IPS-18c (cell line): ENCODE measurements at regions not wholly inside any gene's neighbourhood (a gene's known extent, or its start where the extent isn't known, plus 50 kb on each side); places are given as distances from the start of the nearest gene placed in this dataset.

Source experiments
- H3K4me3 ChIP-seq: 2 replicates; pipeline ENCODE4 v1.7.0; 2013; ENCODE audit warnings: low read depth, mild to moderate bottlenecking, low read length, moderate library complexity; ENCODE audit not compliant: insufficient read depth
- H3K9me3 ChIP-seq: one replicate; pipeline ENCODE4 v1.6.1; 2013; ENCODE audit warnings: mild to moderate bottlenecking, low read length, moderate library complexity; ENCODE audit not compliant: control insufficient read depth, insufficient read depth

DNA sequence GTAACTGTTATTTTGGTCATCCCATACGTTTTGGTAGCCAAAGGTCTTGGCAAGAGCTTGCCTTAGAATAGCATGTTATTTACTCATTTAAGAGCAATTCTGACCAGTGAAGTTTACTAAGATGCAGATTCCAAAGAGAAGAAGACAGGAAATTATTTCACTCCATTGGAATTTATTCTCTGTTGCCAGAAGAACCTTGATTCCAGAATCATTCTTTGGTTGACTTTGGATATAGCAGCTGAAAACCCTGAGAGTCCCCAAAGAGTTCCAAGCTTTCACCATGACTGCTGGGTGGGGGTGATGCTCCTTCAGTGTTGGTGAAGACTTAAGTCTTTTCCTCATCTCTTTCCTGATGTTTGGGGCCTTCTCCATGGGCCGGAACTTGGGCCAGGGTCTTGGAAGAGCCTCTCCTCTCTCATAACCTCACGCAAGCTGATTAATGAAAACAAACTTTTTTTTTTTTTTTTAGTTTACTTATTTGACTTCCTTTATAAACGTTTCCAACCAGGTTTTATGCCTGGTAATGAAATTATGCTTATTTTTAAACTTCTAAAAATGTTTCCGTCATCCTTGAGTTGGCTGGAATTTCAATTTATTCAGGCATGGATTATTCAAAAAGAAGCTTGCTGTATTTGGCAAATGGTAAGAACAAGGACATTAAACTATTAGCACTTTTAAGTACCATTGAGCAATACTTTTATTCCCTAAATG lies 192.0 kb downstream of the MTX2 start:
- Histone ChIP-seq H3K4me3 (no peak overlapping the region), H3K9me3 (no peaks in the 10 kb centered on the region)

DNA sequence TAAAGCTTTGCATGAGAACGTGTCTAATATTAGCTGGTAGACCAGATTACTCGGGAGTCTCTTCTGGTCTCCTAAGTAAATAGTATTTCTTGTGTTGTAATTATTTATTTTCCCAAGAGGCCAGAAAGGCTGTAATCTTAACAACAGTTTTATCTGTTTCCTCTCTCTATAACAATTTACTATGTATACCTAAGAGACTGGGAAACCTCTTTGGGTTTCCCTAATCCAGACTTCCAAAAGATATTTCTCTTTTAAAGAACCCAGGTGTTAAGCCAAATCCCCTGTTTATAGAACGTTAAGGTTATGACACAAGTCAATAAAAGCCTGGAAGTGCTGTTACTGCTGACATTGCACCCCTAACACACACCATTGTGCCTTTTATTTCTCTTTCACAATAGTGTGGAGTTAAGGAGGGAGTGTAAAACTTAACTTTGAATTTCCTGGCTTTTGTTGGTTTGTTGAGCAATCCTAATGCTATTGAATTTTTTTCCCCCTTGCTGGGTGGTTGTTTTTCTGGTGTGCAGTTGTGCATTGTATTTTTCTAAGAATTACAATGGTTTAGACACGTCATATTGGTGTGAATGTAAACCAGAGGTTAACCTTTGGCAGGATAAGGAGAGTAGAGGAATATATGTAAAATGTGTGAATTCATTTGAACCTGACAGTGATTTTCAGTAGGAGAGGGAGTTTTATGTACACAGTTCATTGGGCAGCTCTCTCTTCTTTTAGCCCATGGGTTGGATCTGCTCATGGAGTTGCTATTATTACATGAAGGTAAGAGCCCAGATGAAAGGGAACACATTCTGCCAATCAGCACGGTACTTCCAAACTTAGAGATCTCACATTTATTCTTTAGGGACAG lies 192.8 kb downstream of the MTX2 start:
- Histone ChIP-seq H3K9me3 (no peaks in the 10 kb centered on the region), H3K4me3 (no peak overlapping the region)

DNA sequence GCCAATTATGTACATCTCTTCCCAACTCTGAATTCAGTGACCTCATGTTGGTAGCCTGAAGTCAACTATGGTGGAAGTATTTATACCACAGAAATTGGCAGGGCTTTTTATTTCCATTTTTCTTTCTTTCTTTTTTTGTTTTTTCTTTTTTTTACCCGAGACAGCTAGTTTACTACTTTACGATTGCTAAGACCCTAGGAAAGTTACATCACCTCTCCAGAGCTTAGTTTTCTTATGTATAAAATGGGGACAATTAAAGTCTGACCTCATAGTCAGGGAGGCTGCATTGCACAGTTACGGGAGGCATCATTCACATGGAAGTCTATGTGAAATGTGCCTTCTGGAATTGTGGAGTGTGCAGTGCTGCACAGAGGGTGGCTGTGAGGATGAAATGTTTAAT lies 194.3 kb downstream of the MTX2 start:
- Histone ChIP-seq H3K9me3 (no peaks in the 10 kb centered on the region), H3K4me3 (no peak overlapping the region)

DNA sequence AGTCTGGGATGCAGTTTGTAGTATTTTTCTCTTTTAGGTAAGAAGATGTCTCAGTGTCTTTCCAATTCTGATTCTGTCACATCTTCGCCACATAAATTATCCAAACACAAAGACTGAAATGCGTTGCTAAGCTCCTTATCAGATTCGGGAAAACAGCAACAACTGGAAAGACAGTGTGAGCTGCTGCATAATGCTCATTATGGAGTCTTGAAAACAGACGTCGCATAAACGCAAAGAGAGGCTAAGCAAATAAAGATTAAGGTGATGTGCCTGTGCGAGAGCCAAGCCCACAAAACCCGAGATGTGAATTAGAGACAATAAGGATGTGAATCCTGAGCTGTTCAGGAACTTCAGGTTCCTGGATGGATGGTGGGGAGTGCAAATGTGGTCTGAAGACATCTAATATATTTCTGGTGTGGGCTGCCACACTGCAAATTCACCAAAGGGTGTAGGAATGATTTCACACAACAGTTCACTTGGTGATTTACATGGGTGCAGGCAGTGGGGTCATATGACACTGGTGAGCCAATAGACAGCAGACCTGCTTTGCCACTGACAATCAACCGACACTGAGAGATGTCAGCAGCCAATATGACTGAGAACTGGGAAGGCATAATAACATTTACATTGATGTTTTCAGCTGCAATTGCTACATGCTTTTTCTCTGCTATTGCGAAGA lies 195.8 kb downstream of the MTX2 start:
- no peak overlapping the region for H3K4me3 ChIP-seq
- H3K9me3 ChIP-seq: no peaks in the 10 kb centered on the region

DNA sequence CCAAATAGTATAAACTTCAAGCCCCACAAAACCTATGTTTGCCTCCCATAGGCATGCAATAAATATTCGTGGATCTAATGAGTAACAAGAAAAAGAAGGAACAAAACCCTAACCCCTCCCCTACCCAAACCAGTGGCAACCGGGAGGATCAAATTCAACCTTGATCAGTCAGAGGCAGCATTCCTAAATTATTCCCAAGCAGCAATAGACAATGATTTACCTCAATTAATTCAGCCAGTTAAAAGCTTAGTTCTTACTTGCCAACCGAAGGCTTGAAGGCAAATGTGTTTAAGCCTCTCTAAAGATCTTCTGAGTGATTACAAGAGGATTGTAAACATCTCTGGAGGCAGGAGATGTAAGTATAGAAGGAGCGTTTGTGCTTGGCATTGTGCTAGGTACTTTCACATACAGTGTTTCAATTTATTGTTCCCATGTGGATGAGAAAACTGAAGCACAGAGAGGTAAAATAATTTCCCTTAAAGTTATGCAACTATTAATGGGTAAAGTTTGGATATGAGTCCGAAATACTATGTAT lies 197.7 kb downstream of the MTX2 start:
- H3K4me3 ChIP-seq: no peak overlapping the region
- H3K9me3 ChIP-seq: no peaks in the 10 kb centered on the region

DNA sequence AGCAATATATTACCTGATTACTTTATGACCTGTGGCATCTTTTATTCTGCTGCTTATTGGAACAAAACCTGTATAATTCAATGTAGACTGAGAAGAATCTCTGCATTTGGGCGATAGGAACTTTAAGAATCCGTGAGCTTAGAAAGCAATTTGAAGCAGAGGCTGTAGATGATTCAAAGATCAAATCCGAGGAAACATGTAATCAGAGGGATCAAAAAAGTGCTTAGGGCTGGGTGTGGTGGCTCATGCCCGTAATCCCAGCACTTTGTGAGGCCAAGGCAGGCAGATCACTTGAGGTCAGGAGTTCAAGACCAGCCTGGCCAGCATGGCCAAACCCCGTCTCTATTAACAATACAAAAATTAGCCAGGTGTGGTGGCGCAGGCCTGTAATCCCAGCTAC lies 198.4 kb downstream of the MTX2 start:
- no peaks in the 10 kb centered on the region for H3K9me3 ChIP-seq
- H3K4me3 ChIP-seq: no peak overlapping the region

DNA sequence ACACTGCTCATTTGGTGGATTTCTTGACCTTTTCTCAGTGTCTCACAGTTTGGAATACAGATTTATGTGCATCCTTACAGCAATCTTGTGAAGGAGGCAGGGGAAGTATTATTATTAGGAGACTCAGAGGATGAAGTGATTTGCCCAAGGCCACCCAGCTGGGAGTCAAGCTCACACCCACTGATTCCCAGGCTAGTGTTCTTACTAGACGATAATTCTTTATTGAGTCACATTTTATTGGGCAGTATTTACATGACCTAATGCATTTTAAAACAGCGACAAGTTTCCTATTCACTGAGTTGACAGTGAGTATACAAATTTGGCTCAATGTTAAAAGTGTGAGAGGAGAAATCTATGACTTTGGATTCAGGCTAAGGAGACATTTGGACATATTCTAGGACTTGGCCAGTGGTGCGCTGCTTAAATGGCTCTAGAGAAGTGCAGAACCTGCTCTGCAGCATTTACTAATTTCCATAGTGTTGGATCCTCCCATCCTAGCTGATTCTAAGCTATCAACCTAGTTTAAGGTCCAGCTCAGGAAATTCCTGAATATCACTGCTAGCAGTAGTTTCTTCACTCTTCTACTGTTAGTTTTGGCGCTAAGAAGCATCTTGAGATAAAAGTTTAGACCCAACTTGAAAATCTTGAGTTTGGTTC lies 199.3 kb downstream of the MTX2 start:
- H3K9me3 ChIP-seq: no peaks in the 10 kb centered on the region
- H3K4me3 ChIP-seq: no peak overlapping the region

DNA sequence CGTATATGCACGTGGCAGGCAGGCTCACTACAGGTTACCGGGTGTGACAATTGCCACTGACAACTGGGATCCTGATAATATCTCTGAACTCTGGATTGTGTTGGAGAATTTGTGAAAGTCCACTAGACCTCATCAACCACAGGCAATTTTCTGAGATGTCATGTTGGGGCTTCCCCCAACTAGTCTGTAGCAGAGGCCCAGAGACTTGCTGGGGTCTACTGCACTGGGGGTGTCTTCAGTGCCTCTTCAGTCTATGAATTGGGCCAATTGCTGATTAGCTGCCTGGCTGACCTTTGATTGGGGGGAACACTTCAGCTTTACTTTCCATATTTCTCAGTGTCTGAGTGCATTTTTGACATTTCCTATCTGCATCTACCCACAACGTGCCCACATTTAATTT lies 201.5 kb downstream of the MTX2 start:
- no peak overlapping the region for H3K4me3 ChIP-seq

DNA sequence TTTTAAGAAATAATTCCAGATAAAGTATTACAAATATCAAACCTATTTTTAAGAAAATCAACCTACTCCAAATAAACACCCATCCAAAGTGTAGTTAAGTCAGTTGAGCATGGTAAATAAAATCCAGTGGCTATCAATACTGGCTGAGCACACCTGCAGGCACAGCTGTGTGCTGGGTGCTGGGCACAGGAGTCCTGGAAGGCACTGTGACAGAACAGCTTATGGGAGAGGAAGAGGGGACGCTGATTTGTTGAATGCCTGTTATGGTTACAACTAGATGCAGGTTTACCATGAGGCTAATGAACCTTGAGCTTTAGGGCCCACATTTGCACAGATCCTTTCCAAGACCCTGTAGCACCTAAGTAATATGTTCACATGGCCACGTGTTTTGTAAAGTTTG lies 202.7 kb downstream of the MTX2 start:
- no peak overlapping the region for H3K4me3 ChIP-seq
- H3K9me3 ChIP-seq: no peaks in the 10 kb centered on the region

More for the DNA sequence above, 201.5 kb downstream of the MTX2 start:
- no peaks in the 10 kb centered on the region for H3K9me3 ChIP-seq

DNA sequence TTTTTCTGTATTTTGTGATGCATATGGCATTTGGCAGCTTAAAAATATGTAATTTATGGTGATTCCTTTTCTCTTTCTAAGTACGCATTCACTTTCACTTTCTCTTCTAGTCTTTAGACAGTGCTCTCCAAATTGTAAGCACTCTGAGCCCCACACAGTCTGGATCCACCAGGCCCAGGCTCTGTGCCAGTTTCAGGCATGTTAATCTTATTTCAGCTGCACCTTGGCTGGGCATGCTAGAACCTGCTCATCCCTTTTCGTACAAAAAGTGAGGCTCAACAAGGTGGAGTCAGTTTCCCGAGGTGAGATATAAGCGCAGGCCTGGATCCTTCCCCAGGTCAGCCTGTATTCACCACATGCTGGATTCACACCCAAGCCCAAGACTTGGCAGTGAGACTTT lies 203.9 kb downstream of the MTX2 start:
- H3K9me3 ChIP-seq: no peaks in the 10 kb centered on the region
- no peak overlapping the region for H3K4me3 ChIP-seq

DNA sequence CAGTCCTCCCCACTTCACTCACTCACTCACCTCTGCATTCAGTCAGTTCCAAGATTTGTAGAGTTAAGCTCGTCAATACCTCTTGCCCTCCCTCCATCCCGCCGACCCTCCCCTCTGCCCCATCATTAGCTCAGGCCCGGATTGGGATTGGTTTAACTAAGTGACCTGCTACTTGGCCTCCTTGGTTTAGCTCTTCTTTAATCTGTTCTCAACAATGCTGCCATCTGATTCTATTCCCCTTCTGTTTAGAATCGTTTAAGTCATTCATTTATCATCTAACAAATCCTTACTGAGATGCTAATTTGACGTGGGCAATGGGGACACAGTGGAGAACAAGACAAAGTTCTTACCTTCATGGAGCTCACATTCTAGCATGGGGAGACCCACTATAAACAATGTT lies 204.6 kb downstream of the MTX2 start:
- Histone ChIP-seq H3K9me3 (no peaks in the 10 kb centered on the region), H3K4me3 (no peak overlapping the region)

DNA sequence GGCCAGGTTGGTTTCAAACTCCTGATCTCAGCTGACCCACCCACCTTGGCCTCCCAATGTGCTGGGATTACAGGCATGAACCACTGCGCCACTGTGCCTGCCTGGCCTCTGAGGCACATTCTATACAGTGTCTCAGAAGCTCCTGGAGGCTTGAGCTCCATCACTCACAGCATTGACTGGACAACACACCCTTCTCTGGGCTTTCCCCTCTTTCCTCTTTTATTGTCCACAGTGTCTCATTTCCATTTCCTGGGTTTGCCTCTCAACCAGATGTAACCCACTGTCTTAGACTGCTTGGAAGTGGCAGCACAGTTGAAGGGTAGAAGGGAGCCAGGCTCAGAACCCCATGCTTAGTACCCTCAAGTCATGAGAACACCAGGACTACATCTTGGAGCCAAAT lies 208.1 kb downstream of the MTX2 start:
- H3K4me3 ChIP-seq: no peak overlapping the region
- no peaks in the 10 kb centered on the region for H3K9me3 ChIP-seq

DNA sequence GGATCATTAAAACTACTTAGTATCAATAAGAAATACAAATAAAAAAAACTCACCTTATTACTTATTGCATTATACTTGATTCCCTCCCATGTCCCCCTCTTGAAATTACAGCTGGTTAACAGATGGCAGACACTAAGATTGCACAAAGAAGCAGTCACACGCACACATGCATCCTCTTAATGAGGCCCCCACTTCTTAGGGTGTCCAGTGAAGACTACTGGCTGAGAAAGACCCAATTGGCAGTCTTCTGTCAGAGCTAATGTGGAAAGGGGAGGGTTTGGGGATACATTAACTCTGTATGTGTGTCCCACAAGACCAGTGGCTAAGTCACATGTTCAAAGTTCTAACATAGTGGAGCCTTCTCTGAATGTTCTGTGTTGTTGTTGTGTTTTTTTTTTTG lies 210.7 kb downstream of the MTX2 start:
- Histone ChIP-seq H3K9me3 (no peaks in the 10 kb centered on the region), H3K4me3 (no peak overlapping the region)

DNA sequence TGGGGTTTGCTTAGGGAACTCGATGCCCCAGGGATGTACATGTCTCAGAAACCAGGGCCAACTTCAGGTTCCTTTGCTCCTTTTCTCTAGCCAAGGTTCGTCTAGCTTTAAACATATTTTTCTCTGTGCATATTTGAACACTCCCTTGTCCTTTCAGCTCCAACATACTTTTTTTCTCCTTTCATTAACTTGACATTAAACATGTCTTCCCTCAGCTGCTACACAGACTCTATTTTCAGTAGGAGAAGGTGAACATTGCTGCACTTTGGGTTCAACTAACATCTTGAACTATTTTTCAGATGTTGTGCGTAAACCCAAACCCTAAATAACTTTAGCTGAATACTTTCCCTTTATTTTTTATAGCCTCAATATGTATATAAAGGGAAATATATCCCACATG lies 212.9 kb downstream of the MTX2 start:
- Histone ChIP-seq H3K4me3 (no peak overlapping the region), H3K9me3 (no peaks in the 10 kb centered on the region)

DNA sequence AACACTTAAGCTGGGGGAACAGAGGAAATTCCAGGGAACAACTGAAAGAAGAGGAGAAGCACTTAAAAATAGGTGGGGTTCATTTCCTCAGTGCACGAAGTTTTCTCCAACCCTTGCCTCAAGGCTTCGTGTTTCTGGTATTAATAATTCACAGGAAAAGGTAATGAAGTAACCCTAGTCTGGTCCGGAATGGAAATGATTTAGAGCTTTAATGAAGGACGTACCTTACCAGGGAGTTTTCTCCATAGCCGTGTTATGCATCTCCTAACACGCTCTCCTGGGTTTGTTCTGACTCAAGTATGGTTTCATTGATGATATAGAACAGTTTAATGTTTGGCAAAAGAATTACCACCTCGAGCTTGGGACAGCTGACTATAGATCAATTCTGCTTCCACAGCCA lies 214.2 kb downstream of the MTX2 start:
- Histone ChIP-seq H3K4me3 (no peak overlapping the region), H3K9me3 (no peaks in the 10 kb centered on the region)

DNA sequence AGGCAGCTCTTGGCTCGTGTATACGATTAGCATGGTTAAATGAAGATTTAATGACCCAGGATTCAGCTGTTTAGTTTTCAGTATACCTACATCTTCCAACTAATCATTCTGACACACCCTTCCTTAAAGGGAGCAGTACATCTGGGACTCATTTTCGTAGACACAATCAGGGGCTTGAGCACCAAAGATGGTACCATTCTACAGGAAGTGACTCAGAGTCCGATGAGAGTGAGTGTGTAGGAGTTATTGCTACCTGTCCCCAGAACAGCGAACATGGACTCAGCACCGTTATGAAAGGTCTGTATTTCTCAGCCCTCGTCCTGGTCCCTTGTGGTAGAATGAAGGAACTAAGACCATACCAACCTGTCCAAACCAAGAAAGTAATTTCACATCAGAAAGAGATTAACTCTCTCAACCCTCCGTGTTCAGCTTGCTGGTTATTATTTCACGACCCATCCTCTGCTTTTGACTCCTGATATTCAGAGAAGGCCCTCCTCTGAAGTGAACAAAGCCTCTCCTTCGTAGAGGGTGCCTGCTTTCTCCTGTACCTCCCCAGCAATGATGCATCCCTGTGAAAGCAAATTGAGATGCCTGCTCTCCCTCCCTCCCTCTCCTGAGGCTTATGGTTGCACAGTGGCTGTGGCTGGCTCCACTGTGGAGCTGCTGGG lies 214.8 kb downstream of the MTX2 start:
- H3K4me3 ChIP-seq: no peak overlapping the region

DNA sequence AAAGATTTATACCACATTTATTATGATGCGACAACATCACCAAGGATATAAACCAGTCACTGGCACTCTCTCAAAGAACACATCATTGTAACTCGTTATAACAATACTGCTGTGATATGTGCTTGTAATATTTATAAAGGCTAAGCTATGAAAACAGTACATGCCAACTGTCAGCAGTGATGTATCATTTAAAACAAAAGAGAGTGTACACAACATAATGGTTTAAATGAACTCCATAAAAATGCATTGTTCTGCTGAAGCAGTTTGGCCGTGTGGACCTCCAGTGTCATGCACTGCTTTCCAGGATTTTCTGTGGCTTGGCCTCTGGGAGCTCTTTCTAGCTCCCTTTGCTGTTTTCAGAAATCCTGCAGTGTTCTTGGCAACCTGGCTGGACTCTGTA lies 215.6 kb downstream of the MTX2 start:
- Histone ChIP-seq H3K9me3 (no peaks in the 10 kb centered on the region), H3K4me3 (no peak overlapping the region)

More for the DNA sequence above, 214.8 kb downstream of the MTX2 start:
- H3K9me3 ChIP-seq: no peaks in the 10 kb centered on the region
